T-helper 2 cell (primary cell): ENCODE measurements at regions not wholly inside any gene's neighbourhood (a gene's known extent, or its start where the extent isn't known, plus 50 kb on each side); places are given as distances from the start of the nearest gene placed in this dataset.
"Not testable (repeated sequence)": the region's sequence is repeated elsewhere in the genome, so short reads cannot be mapped to it uniquely, and the experiment has no call there.

ENCODE experiments used
- DNase-seq, 5 experiments: peaks; one replicate each; pipeline versions ENCODE4 v3.0.0 to v3.0.0-alpha.2; 2012 to 2022

DNA sequence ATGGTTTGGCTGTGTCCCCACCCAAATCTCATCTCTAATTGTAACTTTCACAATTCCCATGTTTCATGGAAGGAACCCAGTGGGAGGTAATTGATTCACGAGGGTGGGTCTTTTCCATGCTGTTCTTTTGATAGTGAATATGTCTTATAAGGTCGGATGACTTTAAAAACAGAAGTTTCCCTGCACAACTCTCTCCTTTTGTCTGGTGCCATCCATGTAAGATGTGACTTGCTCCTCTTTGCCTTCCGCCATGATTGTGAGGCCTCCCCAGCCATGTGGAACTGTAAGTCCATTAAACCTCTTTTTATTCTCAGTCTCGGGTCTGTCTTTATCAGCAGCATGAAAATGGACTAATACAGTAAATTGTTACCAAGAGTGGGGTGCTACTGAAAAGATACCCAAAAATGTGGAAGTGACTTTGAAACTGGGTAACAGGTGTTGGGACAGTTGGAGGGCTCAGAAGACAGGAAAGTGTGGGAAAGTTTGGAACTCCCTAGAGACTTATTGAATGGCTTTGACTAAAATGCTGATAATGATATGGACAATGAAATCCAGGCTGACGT, 251.4 kb upstream of the GK2 start:
- not testable (repeated sequence) for DNase-seq

DNA sequence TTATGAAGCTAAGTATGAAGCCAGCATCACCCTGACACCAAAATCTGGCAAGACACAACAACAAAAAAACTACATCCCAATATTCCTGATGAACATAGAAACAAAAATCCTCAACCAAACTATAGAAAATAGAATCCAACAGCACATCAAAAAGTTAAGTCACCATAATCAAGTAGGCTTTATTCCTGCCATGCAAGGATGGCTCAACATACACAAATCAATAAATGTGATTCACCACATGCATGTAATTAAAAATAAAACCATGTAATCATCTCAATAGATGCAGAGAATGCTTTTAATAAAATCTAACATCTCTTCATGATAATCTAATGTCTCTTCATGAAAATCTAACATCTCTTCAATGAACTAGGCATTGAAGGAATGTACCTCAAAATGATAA, 249.4 kb upstream of the GK2 start:
- DNase-seq: no peak

DNA sequence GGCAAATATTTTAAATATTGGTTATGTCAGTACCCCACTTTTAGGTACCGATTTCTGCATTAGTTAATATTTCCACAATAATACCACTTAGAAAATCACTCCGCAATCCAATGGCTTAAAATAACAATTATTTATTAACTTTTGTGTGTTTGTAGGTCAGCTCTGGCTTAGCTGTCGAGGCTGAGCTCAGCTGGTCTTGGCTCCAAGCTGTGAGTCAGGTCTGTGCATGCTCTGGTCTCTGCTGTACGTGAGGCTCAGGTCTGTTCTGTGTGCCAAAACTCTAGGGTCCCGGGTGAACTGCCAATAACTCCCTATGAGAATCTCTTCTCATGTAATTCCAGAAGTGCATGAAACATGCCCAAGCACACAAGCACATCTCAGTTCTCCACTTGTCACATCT, 245.8 kb upstream of the GK2 start:
- DNase-seq: no peak

GRCh38 chr4:79652738-79653137, 244.7 kb upstream of the GK2 start:
- no peak for DNase-seq

GRCh38 chr4:79652232-79652631, 244.2 kb upstream of the GK2 start:
- no peak for DNase-seq

DNA sequence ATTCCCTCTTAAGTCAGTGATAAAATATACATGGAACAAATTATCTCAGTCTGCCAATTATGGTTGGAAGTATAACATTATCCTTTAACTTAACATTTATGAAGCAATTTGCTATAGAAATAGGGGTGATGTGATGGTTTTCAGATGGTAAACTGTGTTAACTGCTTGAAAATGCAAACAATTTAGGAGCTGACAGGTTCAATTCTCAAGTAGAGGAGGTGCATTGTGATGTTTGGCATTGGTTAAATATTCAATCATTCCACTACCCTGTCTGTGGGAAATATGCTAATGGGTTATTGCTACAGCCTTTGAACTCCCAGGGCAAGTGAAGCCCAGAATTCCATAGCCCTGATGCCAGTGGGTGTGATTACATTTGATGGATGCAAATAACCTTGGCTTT, 243.4 kb upstream of the GK2 start:
- no peak for DNase-seq

GRCh38 chr4:79650794-79651431, 242.9 kb upstream of the GK2 start:
- DNase-seq: no peak

DNA sequence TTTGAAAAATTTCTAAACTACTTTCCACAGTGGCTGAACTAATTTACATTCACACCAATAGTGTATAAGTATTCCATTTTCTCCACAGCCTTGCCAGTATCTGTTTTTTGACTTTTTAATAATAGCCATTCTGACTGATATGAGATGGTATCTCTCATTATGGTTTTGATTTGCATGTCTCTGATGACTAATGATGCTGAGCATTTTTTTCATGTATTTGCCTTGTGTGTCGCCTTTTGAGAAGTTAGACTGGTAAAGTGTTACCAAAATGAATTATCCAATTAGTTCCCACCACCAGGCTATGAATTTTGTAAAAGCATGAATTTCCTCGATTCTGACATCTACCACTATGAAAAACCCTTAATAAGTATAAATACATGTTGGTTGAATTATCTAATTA, 242.2 kb upstream of the GK2 start:
- DNase-seq: no peak

DNA sequence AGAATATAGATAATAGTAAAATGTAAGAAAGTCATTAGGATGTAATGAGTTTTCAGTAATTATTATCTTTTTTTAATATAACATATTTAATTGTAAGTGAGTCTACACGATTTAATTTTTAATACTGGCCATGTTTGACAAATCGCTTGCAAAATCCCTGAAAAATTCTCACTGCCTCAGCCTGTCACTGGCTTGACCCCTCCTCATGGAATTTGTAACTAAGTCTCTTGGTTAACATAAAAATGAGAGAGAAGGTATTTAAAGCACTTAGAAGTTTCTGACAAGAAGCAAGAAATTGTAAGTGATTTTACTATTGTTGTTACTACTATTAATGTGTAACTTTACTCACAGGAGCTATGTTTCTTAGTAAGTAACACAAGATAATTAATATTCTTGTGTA, 237.9 kb upstream of the GK2 start:
- DNase-seq: no peak

DNA sequence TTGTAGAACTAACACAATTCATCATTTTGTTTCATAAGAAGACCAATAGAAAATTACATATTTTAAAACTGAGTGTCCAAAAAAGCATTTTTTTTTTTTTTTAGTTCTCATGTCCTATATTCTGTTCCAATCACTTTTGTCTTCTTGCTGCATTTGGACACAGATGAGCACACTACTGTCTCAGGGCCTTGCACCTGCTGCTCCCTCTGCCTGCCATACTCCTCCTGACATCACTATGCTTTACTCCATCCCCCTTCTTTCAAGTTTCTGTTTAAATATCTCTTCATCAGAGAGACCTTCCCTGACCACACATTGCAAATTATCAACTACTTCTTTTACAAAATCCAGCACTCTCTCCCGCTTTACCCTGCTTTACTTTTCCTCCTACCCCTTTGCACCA, 230.7 kb upstream of the GK2 start:
- no peak for DNase-seq

GRCh38 chr4:79636991-79637390, 229.0 kb upstream of the GK2 start:
- no peak for DNase-seq

DNA sequence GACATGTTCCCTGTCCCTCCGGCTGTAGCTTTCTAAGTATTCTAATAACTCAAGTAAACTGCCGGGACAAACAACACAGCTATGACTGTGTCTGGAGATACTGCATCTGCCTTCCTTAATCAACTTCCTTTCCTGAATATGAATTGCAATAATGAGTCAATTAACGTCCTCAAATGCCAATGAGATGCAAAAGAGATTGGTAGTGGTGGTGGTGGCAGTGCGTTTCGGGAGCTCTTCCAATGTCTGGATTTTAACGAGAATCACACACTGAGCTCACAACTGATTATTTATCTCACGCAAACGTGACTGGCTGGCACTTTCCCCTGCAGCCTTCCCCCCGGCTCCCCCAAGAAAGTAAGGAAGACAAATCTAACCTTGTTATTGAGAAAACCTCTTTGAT, 226.1 kb upstream of the GK2 start:
- DNase-seq: no peak

- DNase-seq: no peak
These were observed 224.1 kb upstream of the GK2 start for GRCh38 chr4:79632114-79632513.

GRCh38 chr4:79626611-79627010, 218.6 kb upstream of the GK2 start:
- DNase-seq: no peak

GRCh38 chr4:79626101-79626500, 218.1 kb upstream of the GK2 start:
- no peak for DNase-seq

GRCh38 chr4:79625361-79625760, 217.3 kb upstream of the GK2 start:
- no peak for DNase-seq

- DNase-seq: no peak
These were observed 215.2 kb upstream of the GK2 start for GRCh38 chr4:79623021-79623870.

DNA sequence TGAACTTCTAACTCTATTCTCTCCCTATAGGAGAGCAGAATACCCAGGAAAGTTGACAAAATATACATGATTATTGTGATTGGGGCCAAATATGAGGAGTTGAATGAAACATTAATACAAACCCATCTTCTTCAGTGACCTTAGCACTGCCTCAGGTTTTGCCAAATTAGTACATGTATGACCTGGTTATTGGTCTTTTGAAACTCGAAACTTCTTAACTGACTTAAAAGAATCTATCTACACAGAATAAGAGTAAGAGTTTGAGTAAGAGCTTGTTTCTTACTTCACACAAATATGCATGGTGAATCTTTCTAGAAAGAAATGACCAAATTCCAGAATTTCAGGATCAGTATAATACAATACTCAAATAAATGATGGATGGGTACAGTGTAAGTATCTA, 213.0 kb upstream of the GK2 start:
- no peak for DNase-seq

DNA sequence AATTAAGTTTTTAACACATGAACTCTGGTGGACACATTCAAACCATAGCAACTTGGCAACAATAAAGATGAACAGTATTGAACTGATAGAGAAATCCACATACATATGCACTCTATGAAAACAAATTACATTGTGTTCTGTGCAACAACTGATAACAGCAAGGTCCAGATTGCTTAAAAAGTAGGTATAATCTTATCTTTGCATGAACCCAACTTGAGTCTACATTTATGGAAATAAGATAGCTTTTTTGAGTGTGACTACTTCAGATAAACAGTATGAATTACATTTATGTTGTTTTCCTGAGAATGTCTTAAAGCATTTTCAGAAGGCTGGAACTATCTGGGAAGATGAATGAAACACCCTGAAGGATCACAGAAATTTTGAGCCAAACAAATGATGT, 212.6 kb upstream of the GK2 start:
- no peak for DNase-seq

GRCh38 chr4:79613269-79613935, 205.4 kb upstream of the GK2 start:
- DNase-seq: no peak

DNA sequence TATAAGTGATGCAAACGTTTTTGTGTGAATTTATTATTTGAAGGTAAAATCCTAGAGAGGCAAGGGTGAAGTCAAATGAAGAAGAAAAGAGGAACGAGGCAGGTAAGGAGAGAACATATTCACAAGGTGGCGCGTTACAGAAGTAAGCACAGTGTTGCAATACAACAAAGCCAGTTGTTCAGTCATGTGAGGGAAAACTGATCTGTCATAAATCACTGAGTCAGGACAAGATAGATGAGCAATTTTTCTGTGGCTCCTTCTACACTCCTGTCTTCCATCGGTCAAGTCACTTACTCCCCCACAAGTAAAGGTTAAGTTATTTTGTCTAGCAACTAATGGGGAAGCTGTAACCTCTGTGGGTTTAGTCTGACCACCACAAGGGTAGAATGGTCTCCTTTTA, 203.0 kb upstream of the GK2 start:
- no peak for DNase-seq

DNA sequence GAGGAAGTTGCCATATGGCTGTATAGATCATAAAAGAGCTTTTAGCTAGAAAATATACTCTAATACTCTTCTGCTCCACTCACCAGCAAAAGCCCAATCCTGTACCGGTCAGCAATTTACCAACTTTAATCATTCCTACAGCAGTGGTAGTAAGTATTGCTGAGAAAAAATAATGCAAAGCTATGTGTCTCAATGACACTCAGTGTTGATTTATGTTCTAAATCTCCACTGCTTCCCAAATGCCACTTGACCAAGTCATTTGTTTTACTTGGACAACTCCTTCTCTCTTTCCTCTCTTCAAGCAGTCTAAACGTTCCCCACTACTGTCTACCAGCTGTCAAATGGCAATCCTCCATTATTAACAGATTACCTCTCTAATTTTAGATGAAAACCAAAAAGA, 201.8 kb upstream of the GK2 start:
- DNase-seq: no peak

- DNase-seq: no peak
These were observed 200.0 kb upstream of the GK2 start for GRCh38 chr4:79607979-79608378.

- DNase-seq: no peak
These were observed 196.1 kb upstream of the GK2 start for GRCh38 chr4:79604152-79604551.
